Left ventricle myocardium inferior (tissue), 1 donor: ENCODE measurements at regions not wholly inside any gene's neighbourhood (a gene's known extent, or its start where the extent isn't known, plus 50 kb on each side); places are given as distances from the start of the nearest gene placed in this dataset.

Source experiments
- DNase-seq: peaks from one replicate; pipeline ENCODE4 v3.0.0-alpha.2; 2020
- H3K27ac ChIP-seq: fragments of 200-600 bp; replicated peaks from 2 replicates; pipeline ENCODE4 v1.8.0; 2021
- H3K27me3 ChIP-seq: fragments of 200-600 bp; 2 replicates; pipeline ENCODE4 v1.8.0; 2021; ENCODE audit warnings: low read depth
- H3K36me3 ChIP-seq: fragments of 200-600 bp; 2 replicates; pipeline ENCODE4 v1.8.0; 2021
- H3K4me1 ChIP-seq: fragments of 200-600 bp; 2 replicates; pipeline ENCODE4 v1.8.0; 2021
- H3K4me3 ChIP-seq: fragments of 200-600 bp; 2 replicates; pipeline ENCODE4 v1.8.0; 2021; ENCODE audit warnings: mild to moderate bottlenecking, moderate library complexity
- H3K9me3 ChIP-seq: fragments of 200-600 bp; replicated peaks from 2 replicates; pipeline ENCODE4 v1.8.0; 2021
- CTCF ChIP-seq: fragments of 200-600 bp; IDR thresholded peaks from 2 replicates; pipeline ENCODE4 v1.8.0; 2021; ENCODE audit warnings: antibody characterized with exemption, mild to moderate bottlenecking, borderline replicate concordance
- intact Hi-C: fragments of 100-400 bp; cut with micrococcal nuclease; formaldehyde crosslinking; loops from one replicate; pipeline ENCODE4 v1.11.0; 2022
- donor health status: DM: no; HTN: yes; CAD: no; lungs with severe emphysema.

GRCh38 chr1:220336391-220337031 lies 64.3 kb upstream of the RAB3GAP2 start:
- no peak for TF ChIP-seq CTCF

GRCh38 chr1:220335668-220336067 lies 63.4 kb upstream of the RAB3GAP2 start:
- intact Hi-C loops = no loop called here
- Histone ChIP-seq H3K27me3 (no peaks in the 10 kb centered on the region), H3K4me3 (no peak overlapping the region), H3K4me1 (no peaks in the 10 kb centered on the region), H3K36me3 (no peaks in the 10 kb centered on the region), H3K27ac (no peak overlapping the region), H3K9me3 (no peaks in the 10 kb centered on the region)
- DNase-seq = no peak
- no peak for TF ChIP-seq CTCF

More at GRCh38 chr1:220336391-220337031, 64.3 kb upstream of the RAB3GAP2 start:
- Histone ChIP-seq H3K9me3 (no peaks in the 10 kb centered on the region), H3K4me1 (no peaks in the 10 kb centered on the region), H3K4me3 (no peak overlapping the region), H3K27me3 (no peaks in the 10 kb centered on the region), H3K36me3 (no peaks in the 10 kb centered on the region), H3K27ac (no peak overlapping the region)
- DNase-seq = no peak
- intact Hi-C loops = no loop called here

- no peak overlapping the region for H3K27ac ChIP-seq
- no peak for DNase-seq
- H3K9me3 ChIP-seq = no peaks in the 10 kb centered on the region
- no peaks in the 10 kb centered on the region for H3K27me3 ChIP-seq
- intact Hi-C loops = no loop called here
- H3K36me3 ChIP-seq = no peaks in the 10 kb centered on the region
- no peaks in the 10 kb centered on the region for H3K4me1 ChIP-seq
- H3K4me3 ChIP-seq = no peak overlapping the region
- no peak for TF ChIP-seq CTCF
Measured at GRCh38 chr1:220331318-220331717, 59.1 kb upstream of the RAB3GAP2 start.

- no peak for TF ChIP-seq CTCF
- no peak for DNase-seq
- no peaks in the 10 kb centered on the region for H3K27me3 ChIP-seq
- no peaks in the 10 kb centered on the region for H3K4me1 ChIP-seq
- intact Hi-C loops = no loop called here
- no peaks in the 10 kb centered on the region for H3K36me3 ChIP-seq
- H3K27ac ChIP-seq = no peak overlapping the region
- H3K4me3 ChIP-seq = no peak overlapping the region
- no peaks in the 10 kb centered on the region for H3K9me3 ChIP-seq
Measured at GRCh38 chr1:220330265-220330664, 58.0 kb upstream of the RAB3GAP2 start.

GRCh38 chr1:220327106-220327505 lies 54.9 kb upstream of the RAB3GAP2 start:
- DNase-seq = no peak
- H3K27me3 ChIP-seq = no peaks in the 10 kb centered on the region
- no peaks in the 10 kb centered on the region for H3K9me3 ChIP-seq
- no peak overlapping the region for H3K4me3 ChIP-seq
- no peaks in the 10 kb centered on the region for H3K36me3 ChIP-seq
- no peak overlapping the region for H3K27ac ChIP-seq
- TF ChIP-seq CTCF = no peak
- no peaks in the 10 kb centered on the region for H3K4me1 ChIP-seq
- intact Hi-C loops = no loop called here
